ENCODE measurements at regions not wholly inside any gene's neighbourhood (a gene's known extent, or its start where the extent isn't known, plus 50 kb on each side); places are given as distances from the start of the nearest gene placed in this dataset.
A peak's percentile ranks its signal among the peaks of the same experiment; 100 is the strongest.
"Not testable (repeated sequence)": the region's sequence is repeated elsewhere in the genome, so short reads cannot be mapped to it uniquely, and the experiment has no call there.

DNA sequence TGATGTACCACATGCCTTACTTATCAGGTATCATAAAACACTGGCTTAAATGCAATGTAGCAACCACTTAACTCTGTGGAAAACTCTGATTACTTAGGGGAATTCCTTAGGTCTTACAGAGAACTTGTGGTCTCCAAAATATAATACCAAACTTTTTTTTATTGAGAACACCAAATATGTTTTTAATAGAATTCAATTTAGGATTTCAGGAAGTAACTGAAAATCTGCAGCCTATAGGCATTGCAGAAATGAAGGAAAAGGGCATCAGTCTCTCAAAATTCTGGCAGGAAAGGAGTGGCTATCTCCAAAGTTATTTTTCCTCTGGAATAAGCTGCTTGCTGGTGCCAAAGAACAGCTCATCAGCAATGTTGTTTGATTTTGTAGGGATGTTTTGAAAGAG, 105.3 kb upstream of the UGP2 start:
- Histone ChIP-seq H3K18ac (ENCODE audit: low read length) (no peak overlapping the region), H3K4ac (ENCODE audit: low read depth, low read length) (no peak overlapping the region), H4K12ac (ENCODE audit: low read depth, low read length) (no peak overlapping the region), H4K8ac (ENCODE audit: low read depth, low read length) (no peak overlapping the region), H3K4me3 (ENCODE audit: low read depth, low read length) (no peak overlapping the region), H3K4me2 (ENCODE audit: low read length) (no peak overlapping the region), H2BK12ac (ENCODE audit: low read length) (no peak overlapping the region), H3K27ac (ENCODE audit: low read depth, low read length) (no peak overlapping the region), H2AK5ac (ENCODE audit: low read length) (no peak overlapping the region), H2BK5ac (ENCODE audit: low read depth, low read length, poor library complexity) (no peak overlapping the region), H3K4me1 (ENCODE audit: control insufficient read depth in 1 of 2, insufficient read depth in 2 of 2, low read length in 2 of 2) (peaks cover 3 to 4% of the 10 kb centered on the region in 2 experiments), H3K79me1 (ENCODE audit: low read length) (peaks cover 2% of the 10 kb centered on the region), H3K79me2 (ENCODE audit: control insufficient read depth, insufficient read depth, low read length, poor library complexity) (peaks cover 2% of the 10 kb centered on the region), H2AFZ (ENCODE audit: insufficient read depth, low read length, poor library complexity) (no peak overlapping the region), H3K9ac (ENCODE audit: low read length) (no peak overlapping the region), H3K36me3 (ENCODE audit: control insufficient read depth in 1 of 2, insufficient read depth in 2 of 2, low read length in 2 of 2) (no peaks in the 10 kb centered on the region), H4K91ac (ENCODE audit: low read depth, low read length) (no peak overlapping the region), H3K23ac (ENCODE audit: low read length) (no peak overlapping the region), H3K9me3 (ENCODE audit: insufficient read depth, low read depth, low read length) (no peaks in the 10 kb centered on the region), H3K14ac (ENCODE audit: low read length) (no peak overlapping the region), H2BK120ac (ENCODE audit: insufficient read depth, low read length, poor library complexity) (no peak overlapping the region), H3K27me3 (ENCODE audit: insufficient read depth, low read length) (no peaks in the 10 kb centered on the region)
- no peak for DNase-seq

DNA sequence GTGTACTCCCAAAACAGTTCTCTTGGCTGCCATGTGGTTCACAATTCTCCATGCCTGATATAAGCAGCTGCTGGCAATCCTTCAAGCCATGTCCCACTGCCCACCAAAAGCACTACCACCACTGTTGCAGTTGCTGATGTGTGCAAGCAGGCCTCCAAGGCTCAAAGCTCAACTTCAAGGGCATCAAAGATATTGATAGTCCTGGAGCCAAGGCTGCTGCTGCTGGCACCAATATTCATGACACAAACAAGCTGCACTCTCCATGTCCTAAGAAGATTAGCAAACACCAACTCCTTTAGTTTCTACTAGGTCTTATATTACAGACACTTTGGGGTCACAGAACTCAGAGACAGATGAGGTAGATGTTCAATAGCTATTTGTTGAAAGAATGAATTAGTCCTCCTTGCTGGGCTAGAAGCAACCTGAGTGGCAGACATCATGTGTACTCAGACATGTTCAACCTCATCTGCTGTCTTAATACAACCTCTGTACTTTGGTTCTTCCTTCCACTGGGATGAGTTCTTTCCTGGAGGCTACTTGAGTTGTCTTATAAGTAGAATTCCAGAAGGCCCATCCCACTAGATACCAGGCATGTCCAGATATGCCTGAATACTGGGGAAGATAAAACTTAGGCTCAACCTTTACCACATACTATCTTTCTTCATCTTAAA, 104.5 kb upstream of the UGP2 start:
- no peak overlapping the region for H3K4me3 ChIP-seq (ENCODE audit: low read depth, low read length)
- H3K36me3 ChIP-seq (ENCODE audit: control insufficient read depth in 1 of 2, insufficient read depth in 2 of 2, low read length in 2 of 2): no peaks in the 10 kb centered on the region
- peak overlapping the region; percentile 11 for H4K8ac ChIP-seq (ENCODE audit: low read depth, low read length)
- peaks cover 3 to 4% of the 10 kb centered on the region in 2 experiments for H3K4me1 ChIP-seq (ENCODE audit: control insufficient read depth in 1 of 2, insufficient read depth in 2 of 2, low read length in 2 of 2)
- no peak overlapping the region for H2AFZ ChIP-seq (ENCODE audit: insufficient read depth, low read length, poor library complexity)
- DNase-seq: peak in 1 of 2 donors; percentile 30
- H3K79me1 ChIP-seq (ENCODE audit: low read length): peaks cover 2% of the 10 kb centered on the region
- H3K14ac ChIP-seq (ENCODE audit: low read length): no peak overlapping the region
- H3K9me3 ChIP-seq (ENCODE audit: insufficient read depth, low read depth, low read length): no peaks in the 10 kb centered on the region
- H3K23ac ChIP-seq (ENCODE audit: low read length): no peak overlapping the region
- H3K4me2 ChIP-seq (ENCODE audit: low read length): no peak overlapping the region
- no peak overlapping the region for H3K27ac ChIP-seq (ENCODE audit: low read depth, low read length)
- H2BK12ac ChIP-seq (ENCODE audit: low read length): peak overlapping the region; percentile 69
- peaks cover 2% of the 10 kb centered on the region for H3K79me2 ChIP-seq (ENCODE audit: control insufficient read depth, insufficient read depth, low read length, poor library complexity)
- H2BK5ac ChIP-seq (ENCODE audit: low read depth, low read length, poor library complexity): no peak overlapping the region
- no peak overlapping the region for H3K4ac ChIP-seq (ENCODE audit: low read depth, low read length)
- no peak overlapping the region for H3K9ac ChIP-seq (ENCODE audit: low read length)
- no peaks in the 10 kb centered on the region for H3K27me3 ChIP-seq (ENCODE audit: insufficient read depth, low read length)
- H2BK120ac ChIP-seq (ENCODE audit: insufficient read depth, low read length, poor library complexity): no peak overlapping the region
- H4K91ac ChIP-seq (ENCODE audit: low read depth, low read length): no peak overlapping the region
- peak overlapping the region; percentile 89 for H2AK5ac ChIP-seq (ENCODE audit: low read length)
- no peak overlapping the region for H4K12ac ChIP-seq (ENCODE audit: low read depth, low read length)
- H3K18ac ChIP-seq (ENCODE audit: low read length): peak overlapping the region; percentile 23

DNA sequence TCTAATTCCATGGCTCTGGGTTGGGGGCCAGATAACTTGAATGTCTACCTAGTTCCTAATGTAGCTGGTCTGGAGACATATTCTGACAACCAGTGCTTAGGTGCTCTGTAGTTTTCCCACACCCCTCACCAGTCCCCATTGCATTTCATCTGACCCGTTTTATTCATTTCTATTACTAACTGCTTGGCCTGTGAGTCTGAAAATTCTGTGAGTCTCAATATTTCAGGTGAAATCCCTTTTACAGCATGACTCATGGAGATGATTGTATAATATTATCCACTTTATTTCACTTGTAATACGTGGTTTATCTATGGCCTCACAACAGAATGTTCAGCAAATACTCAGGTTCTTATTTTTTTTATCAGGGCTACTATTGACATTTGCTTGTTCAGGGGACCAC, 103.7 kb upstream of the UGP2 start:
- H3K4ac ChIP-seq (ENCODE audit: low read depth, low read length): no peak overlapping the region
- no peak overlapping the region for H3K23ac ChIP-seq (ENCODE audit: low read length)
- H4K91ac ChIP-seq (ENCODE audit: low read depth, low read length): peak overlapping the region; percentile 6
- DNase-seq: no peak
- H3K18ac ChIP-seq (ENCODE audit: low read length): no peak overlapping the region
- no peak overlapping the region for H3K14ac ChIP-seq (ENCODE audit: low read length)
- no peak overlapping the region for H2AK5ac ChIP-seq (ENCODE audit: low read length)
- H4K12ac ChIP-seq (ENCODE audit: low read depth, low read length): no peak overlapping the region
- peaks cover 3% of the 10 kb centered on the region for H3K79me1 ChIP-seq (ENCODE audit: low read length)
- no peak overlapping the region for H3K27ac ChIP-seq (ENCODE audit: low read depth, low read length)
- peak overlapping the region; percentile 64 for H2BK12ac ChIP-seq (ENCODE audit: low read length)
- peak overlapping the region; percentile 21 for H2BK5ac ChIP-seq (ENCODE audit: low read depth, low read length, poor library complexity)
- WGBS (ENCODE audit: extremely low coverage, insufficient coverage, insufficient read length): no CpG with 5 or more reads among the region's 2 CpGs
- H4K8ac ChIP-seq (ENCODE audit: low read depth, low read length): no peak overlapping the region
- H3K36me3 ChIP-seq (ENCODE audit: control insufficient read depth in 1 of 2, insufficient read depth in 2 of 2, low read length in 2 of 2): no peaks in the 10 kb centered on the region
- no peak overlapping the region for H2AFZ ChIP-seq (ENCODE audit: insufficient read depth, low read length, poor library complexity)
- H3K4me1 ChIP-seq (ENCODE audit: control insufficient read depth in 1 of 2, insufficient read depth in 2 of 2, low read length in 2 of 2): peaks cover 3 to 4% of the 10 kb centered on the region in 2 experiments
- no peaks in the 10 kb centered on the region for H3K9me3 ChIP-seq (ENCODE audit: insufficient read depth, low read depth, low read length)
- no peaks in the 10 kb centered on the region for H3K27me3 ChIP-seq (ENCODE audit: insufficient read depth, low read length)
- H3K9ac ChIP-seq (ENCODE audit: low read length): no peak overlapping the region
- H2BK120ac ChIP-seq (ENCODE audit: insufficient read depth, low read length, poor library complexity): no peak overlapping the region
- peaks cover 2% of the 10 kb centered on the region for H3K79me2 ChIP-seq (ENCODE audit: control insufficient read depth, insufficient read depth, low read length, poor library complexity)
- H3K4me2 ChIP-seq (ENCODE audit: low read length): no peak overlapping the region
- H3K4me3 ChIP-seq (ENCODE audit: low read depth, low read length): no peak overlapping the region

DNA sequence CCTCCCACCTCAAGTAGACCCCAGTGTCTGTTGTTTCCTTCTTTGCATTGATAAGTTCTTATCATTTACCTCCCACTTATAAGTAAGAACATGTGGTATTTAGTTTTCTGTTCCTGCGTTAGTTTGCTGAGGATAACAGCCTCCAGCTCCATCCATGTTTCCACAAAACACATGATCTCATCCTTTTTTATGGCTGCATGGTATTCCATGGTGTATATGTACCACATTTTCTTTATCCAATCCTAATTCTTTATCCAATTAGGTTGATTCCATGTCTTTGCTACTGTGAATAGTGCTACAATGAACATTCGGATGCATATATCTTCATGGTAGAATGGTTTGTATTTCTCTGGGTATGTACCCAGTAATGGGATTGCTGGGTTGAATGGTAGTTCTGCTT, 102.5 kb upstream of the UGP2 start:
- H3K27me3 ChIP-seq (ENCODE audit: insufficient read depth, low read length); H3K9ac ChIP-seq (ENCODE audit: low read length); H3K4me2 ChIP-seq (ENCODE audit: low read length); H3K4me3 ChIP-seq (ENCODE audit: low read depth, low read length); H4K8ac ChIP-seq (ENCODE audit: low read depth, low read length); H3K36me3 ChIP-seq (ENCODE audit: control insufficient read depth in 1 of 2, insufficient read depth in 2 of 2, low read length in 2 of 2); H2BK5ac ChIP-seq (ENCODE audit: low read depth, low read length, poor library complexity); H3K23ac ChIP-seq (ENCODE audit: low read length); H3K9me3 ChIP-seq (ENCODE audit: insufficient read depth, low read depth, low read length); H2BK12ac ChIP-seq (ENCODE audit: low read length); H4K12ac ChIP-seq (ENCODE audit: low read depth, low read length); H3K4ac ChIP-seq (ENCODE audit: low read depth, low read length); H3K27ac ChIP-seq (ENCODE audit: low read depth, low read length); H3K18ac ChIP-seq (ENCODE audit: low read length); DNase-seq; H2BK120ac ChIP-seq (ENCODE audit: insufficient read depth, low read length, poor library complexity); H3K14ac ChIP-seq (ENCODE audit: low read length); H2AFZ ChIP-seq (ENCODE audit: insufficient read depth, low read length, poor library complexity); H4K91ac ChIP-seq (ENCODE audit: low read depth, low read length); H3K79me2 ChIP-seq (ENCODE audit: control insufficient read depth, insufficient read depth, low read length, poor library complexity); H3K4me1 ChIP-seq (ENCODE audit: control insufficient read depth in 1 of 2, insufficient read depth in 2 of 2, low read length in 2 of 2); H2AK5ac ChIP-seq (ENCODE audit: low read length); H3K79me1 ChIP-seq (ENCODE audit: low read length): not testable (repeated sequence)
- WGBS (ENCODE audit: extremely low coverage, insufficient coverage, insufficient read length): no CpG with 5 or more reads among the region's 2 CpGs

All from trophoblast cell (in vitro differentiated cells and primary cell).